ENCODE measurements at regions not wholly inside any gene's neighbourhood (a gene's known extent, or its start where the extent isn't known, plus 50 kb on each side); places are given as distances from the start of the nearest gene placed in this dataset.

DNA sequence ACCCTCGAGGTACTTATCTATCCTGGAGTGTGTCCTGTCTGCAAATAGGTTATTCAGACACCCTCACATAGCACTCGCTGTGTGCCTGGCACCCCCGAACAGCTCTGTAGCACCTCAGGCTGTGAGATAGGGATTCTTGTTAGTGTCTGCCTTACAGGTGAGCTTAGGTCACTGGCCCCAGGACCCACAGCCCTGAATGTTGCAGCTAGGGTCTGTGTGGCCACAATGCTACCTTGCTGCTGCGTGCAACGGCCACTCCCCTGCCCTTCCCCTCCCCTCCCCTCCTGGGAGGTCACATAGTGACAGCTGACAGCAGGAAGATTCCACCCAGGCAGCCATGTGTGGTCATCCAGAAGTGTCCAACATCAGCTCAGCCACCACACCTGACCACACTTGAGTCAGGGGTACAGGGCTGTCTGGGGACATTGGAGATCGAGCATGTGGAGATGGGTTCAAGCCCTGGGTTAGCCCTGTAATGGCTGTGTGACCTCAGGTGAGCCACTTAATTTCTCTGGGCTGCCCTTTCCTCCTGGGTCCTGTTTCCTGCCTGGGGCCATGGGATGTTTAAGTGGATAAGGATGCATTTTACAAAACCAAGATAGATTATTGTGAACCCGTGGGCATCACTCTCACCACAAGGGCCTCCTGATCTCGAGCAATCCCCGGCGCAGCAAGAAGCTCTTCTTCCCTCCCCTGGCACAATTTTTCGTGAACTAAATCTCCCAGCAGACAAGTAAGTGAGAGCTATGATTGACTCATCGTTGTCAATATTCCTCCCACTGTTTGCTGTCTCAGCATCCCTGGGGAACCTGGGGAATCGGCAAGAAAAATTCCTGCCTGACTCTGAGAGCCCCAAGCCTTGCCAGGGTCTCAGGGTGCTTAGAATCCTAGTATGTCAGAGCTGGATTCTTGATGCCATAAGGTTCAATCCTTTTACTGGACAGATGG is 208.7 kb downstream of the PTPRU start:
- TF ChIP-seq, protein P1, sequence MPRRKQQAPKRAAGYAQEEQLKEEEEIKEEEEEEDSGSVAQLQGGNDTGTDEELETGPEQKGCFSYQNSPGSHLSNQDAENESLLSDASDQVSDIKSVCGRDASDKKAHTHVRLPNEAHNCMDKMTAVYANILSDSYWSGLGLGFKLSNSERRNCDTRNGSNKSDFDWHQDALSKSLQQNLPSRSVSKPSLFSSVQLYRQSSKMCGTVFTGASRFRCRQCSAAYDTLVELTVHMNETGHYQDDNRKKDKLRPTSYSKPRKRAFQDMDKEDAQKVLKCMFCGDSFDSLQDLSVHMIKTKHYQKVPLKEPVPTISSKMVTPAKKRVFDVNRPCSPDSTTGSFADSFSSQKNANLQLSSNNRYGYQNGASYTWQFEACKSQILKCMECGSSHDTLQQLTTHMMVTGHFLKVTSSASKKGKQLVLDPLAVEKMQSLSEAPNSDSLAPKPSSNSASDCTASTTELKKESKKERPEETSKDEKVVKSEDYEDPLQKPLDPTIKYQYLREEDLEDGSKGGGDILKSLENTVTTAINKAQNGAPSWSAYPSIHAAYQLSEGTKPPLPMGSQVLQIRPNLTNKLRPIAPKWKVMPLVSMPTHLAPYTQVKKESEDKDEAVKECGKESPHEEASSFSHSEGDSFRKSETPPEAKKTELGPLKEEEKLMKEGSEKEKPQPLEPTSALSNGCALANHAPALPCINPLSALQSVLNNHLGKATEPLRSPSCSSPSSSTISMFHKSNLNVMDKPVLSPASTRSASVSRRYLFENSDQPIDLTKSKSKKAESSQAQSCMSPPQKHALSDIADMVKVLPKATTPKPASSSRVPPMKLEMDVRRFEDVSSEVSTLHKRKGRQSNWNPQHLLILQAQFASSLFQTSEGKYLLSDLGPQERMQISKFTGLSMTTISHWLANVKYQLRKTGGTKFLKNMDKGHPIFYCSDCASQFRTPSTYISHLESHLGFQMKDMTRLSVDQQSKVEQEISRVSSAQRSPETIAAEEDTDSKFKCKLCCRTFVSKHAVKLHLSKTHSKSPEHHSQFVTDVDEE (CRISPR knock-in tag; IDR thresholded peaks at IDR 0.05): no peak
- TF ChIP-seq TCF4 (CRISPR knock-in tag; IDR thresholded peaks at IDR 0.05; ENCODE audit: borderline replicate concordance) (no peak), SNAI2 (CRISPR knock-in tag; IDR thresholded peaks at IDR 0.05) (no peak), OSR1 (CRISPR knock-in tag; IDR thresholded peaks at IDR 0.05) (no peak)
- TF ChIP-seq, protein P2, sequence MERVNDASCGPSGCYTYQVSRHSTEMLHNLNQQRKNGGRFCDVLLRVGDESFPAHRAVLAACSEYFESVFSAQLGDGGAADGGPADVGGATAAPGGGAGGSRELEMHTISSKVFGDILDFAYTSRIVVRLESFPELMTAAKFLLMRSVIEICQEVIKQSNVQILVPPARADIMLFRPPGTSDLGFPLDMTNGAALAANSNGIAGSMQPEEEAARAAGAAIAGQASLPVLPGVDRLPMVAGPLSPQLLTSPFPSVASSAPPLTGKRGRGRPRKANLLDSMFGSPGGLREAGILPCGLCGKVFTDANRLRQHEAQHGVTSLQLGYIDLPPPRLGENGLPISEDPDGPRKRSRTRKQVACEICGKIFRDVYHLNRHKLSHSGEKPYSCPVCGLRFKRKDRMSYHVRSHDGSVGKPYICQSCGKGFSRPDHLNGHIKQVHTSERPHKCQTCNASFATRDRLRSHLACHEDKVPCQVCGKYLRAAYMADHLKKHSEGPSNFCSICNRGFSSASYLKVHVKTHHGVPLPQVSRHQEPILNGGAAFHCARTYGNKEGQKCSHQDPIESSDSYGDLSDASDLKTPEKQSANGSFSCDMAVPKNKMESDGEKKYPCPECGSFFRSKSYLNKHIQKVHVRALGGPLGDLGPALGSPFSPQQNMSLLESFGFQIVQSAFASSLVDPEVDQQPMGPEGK (CRISPR knock-in tag; IDR thresholded peaks at IDR 0.05; ENCODE audit: borderline replicate concordance): no peak
